Activated naive CD4-positive, alpha-beta T cell treated with anti-CD3 and anti-CD28 coated beads, Interleukin-2, amount 50 U/mL, for 72 hours (primary cell): ENCODE measurements at regions not wholly inside any gene's neighbourhood (a gene's known extent, or its start where the extent isn't known, plus 50 kb on each side); places are given as distances from the start of the nearest gene placed in this dataset.

ENCODE experiments used
- ATAC-seq, 2 donors: fragments of 150-1000 bp; cut with Tn5 transposase; 2 replicates each; pipeline ENCODE4 v1.10.0; 2021; ENCODE audit warnings: mild to moderate bottlenecking in 2 of 2, moderate library complexity in 2 of 2
- DNase-seq, 2 donors: peaks; one replicate each; pipeline ENCODE4 v3.0.0; 2021 to 2022; ENCODE audit warnings: low spot score in 2 of 2
- H3K27ac Mint-ChIP-seq, 2 donors: one replicate each; pipeline ENCODE4 v1.8.0; 2022; ENCODE audit warnings: mild to moderate bottlenecking in 2 of 2, mixed read lengths in 2 of 2
- H3K36me3 Mint-ChIP-seq, 2 donors: one replicate each; pipeline ENCODE4 v1.8.0; 2022; ENCODE audit warnings: mixed read lengths in 2 of 2
- H3K9me3 Mint-ChIP-seq, 2 donors: one replicate each; pipeline ENCODE4 v1.8.0; 2022; ENCODE audit warnings: mixed read lengths in 2 of 2

GRCh38 chr3:162183440-162183839, 686.8 kb downstream of the OTOL1 start:
- ATAC-seq (no peak), DNase-seq (no peak)
- Mint-ChIP-seq H3K9me3 (peaks cover 8 to 14% of the 10 kb centered on the region in 2 donors), H3K36me3 (no peaks in the 10 kb centered on the region), H3K27ac (no peak overlapping the region)

GRCh38 chr3:162192340-162193029, 695.9 kb downstream of the OTOL1 start:
- no peak for ATAC-seq
- Mint-ChIP-seq H3K9me3 (peaks cover 15 to 17% of the 10 kb centered on the region in 2 donors), H3K36me3 (peaks cover 0 to 5% of the 10 kb centered on the region in 2 donors)

GRCh38 chr3:162193148-162194095, 696.8 kb downstream of the OTOL1 start:
- Mint-ChIP-seq H3K36me3 (peaks cover 0 to 5% of the 10 kb centered on the region in 2 donors), H3K27ac (no peak overlapping the region), H3K9me3 (peaks cover 15 to 23% of the 10 kb centered on the region in 2 donors)
- no peak for DNase-seq
- no peak for ATAC-seq

More at GRCh38 chr3:162192340-162193029, 695.9 kb downstream of the OTOL1 start:
- no peak overlapping the region for H3K27ac Mint-ChIP-seq
- DNase-seq = no peak

- Mint-ChIP-seq H3K27ac (no peak overlapping the region), H3K9me3 (peaks cover 14 to 15% of the 10 kb centered on the region in 2 donors), H3K36me3 (no peaks in the 10 kb centered on the region)
- no peak for DNase-seq
- no peak for ATAC-seq
Observed at GRCh38 chr3:162195147-162195546, 698.5 kb downstream of the OTOL1 start.

- ATAC-seq = no peak
Observed at GRCh38 chr3:162196964-162197363, 700.4 kb downstream of the OTOL1 start.

GRCh38 chr3:162200836-162201235, 704.2 kb downstream of the OTOL1 start:
- ATAC-seq = no peak

More at GRCh38 chr3:162196964-162197363, 700.4 kb downstream of the OTOL1 start:
- Mint-ChIP-seq H3K27ac (no peak overlapping the region), H3K9me3 (peaks cover 7 to 18% of the 10 kb centered on the region in 2 donors), H3K36me3 (no peaks in the 10 kb centered on the region)
- DNase-seq = no peak

GRCh38 chr3:162206648-162207047, 710.0 kb downstream of the OTOL1 start:
- ATAC-seq (no peak), DNase-seq (no peak)
- H3K27ac Mint-ChIP-seq = no peak overlapping the region
- no peaks in the 10 kb centered on the region for H3K36me3 Mint-ChIP-seq
- no peaks in the 10 kb centered on the region for H3K9me3 Mint-ChIP-seq

More at GRCh38 chr3:162200836-162201235, 704.2 kb downstream of the OTOL1 start:
- no peak overlapping the region for H3K27ac Mint-ChIP-seq
- peaks cover 0 to 12% of the 10 kb centered on the region in 2 donors for H3K9me3 Mint-ChIP-seq
- H3K36me3 Mint-ChIP-seq = no peaks in the 10 kb centered on the region
- no peak for DNase-seq

- ATAC-seq (no peak), DNase-seq (no peak)
- Mint-ChIP-seq H3K27ac (no peak overlapping the region), H3K36me3 (no peaks in the 10 kb centered on the region), H3K9me3 (peaks cover 0 to under 1% of the 10 kb centered on the region in 2 donors)
Observed at GRCh38 chr3:162211470-162211869, 714.9 kb downstream of the OTOL1 start.

- no peak for DNase-seq
- no peak for ATAC-seq
- Mint-ChIP-seq H3K9me3 (peaks cover 0 to 4% of the 10 kb centered on the region in 2 donors), H3K36me3 (no peaks in the 10 kb centered on the region), H3K27ac (no peak overlapping the region)
Observed at GRCh38 chr3:162213196-162213595, 716.6 kb downstream of the OTOL1 start.

GRCh38 chr3:162213956-162214355, 717.3 kb downstream of the OTOL1 start:
- Mint-ChIP-seq H3K27ac (no peak overlapping the region), H3K36me3 (no peaks in the 10 kb centered on the region), H3K9me3 (peaks cover 0 to 4% of the 10 kb centered on the region in 2 donors)
- DNase-seq = no peak
- no peak for ATAC-seq

GRCh38 chr3:162217647-162218046, 721.0 kb downstream of the OTOL1 start:
- ATAC-seq (no peak), DNase-seq (no peak)
- Mint-ChIP-seq H3K36me3 (no peaks in the 10 kb centered on the region), H3K9me3 (peaks cover 4 to 5% of the 10 kb centered on the region in 2 donors), H3K27ac (no peak overlapping the region)

GRCh38 chr3:162218479-162218878, 721.9 kb downstream of the OTOL1 start:
- no peaks in the 10 kb centered on the region for H3K36me3 Mint-ChIP-seq
- no peak for DNase-seq
- ATAC-seq = no peak
- H3K27ac Mint-ChIP-seq = no peak overlapping the region
- H3K9me3 Mint-ChIP-seq = peaks cover 4 to 5% of the 10 kb centered on the region in 2 donors

- ATAC-seq (no peak), DNase-seq (no peak)
- Mint-ChIP-seq H3K36me3 (no peaks in the 10 kb centered on the region), H3K9me3 (peaks cover 0 to 4% of the 10 kb centered on the region in 2 donors), H3K27ac (no peak overlapping the region)
Observed at GRCh38 chr3:162224746-162225145, 728.1 kb downstream of the OTOL1 start.

- ATAC-seq (no peak), DNase-seq (no peak)
- Mint-ChIP-seq H3K9me3 (peaks cover 0 to 4% of the 10 kb centered on the region in 2 donors), H3K36me3 (no peaks in the 10 kb centered on the region), H3K27ac (no peak overlapping the region)
Observed at GRCh38 chr3:162236949-162237348, 740.3 kb downstream of the OTOL1 start.

GRCh38 chr3:162250782-162251181, 754.2 kb downstream of the OTOL1 start:
- DNase-seq (no peak), ATAC-seq (no peak)

GRCh38 chr3:162262129-162262528, 765.5 kb downstream of the OTOL1 start:
- Mint-ChIP-seq H3K9me3 (peaks cover 11 to 12% of the 10 kb centered on the region in 2 donors), H3K36me3 (no peaks in the 10 kb centered on the region), H3K27ac (no peak overlapping the region)
- no peak for ATAC-seq
- no peak for DNase-seq

More at GRCh38 chr3:162250782-162251181, 754.2 kb downstream of the OTOL1 start:
- Mint-ChIP-seq H3K27ac (no peak overlapping the region), H3K9me3 (peaks cover 14 to 23% of the 10 kb centered on the region in 2 donors), H3K36me3 (no peaks in the 10 kb centered on the region)

GRCh38 chr3:162263596-162263995, 767.0 kb downstream of the OTOL1 start:
- peaks cover 9% of the 10 kb centered on the region in 2 donors for H3K9me3 Mint-ChIP-seq
- ATAC-seq = no peak
- DNase-seq = no peak

More at GRCh38 chr3:162263596-162263995, 767.0 kb downstream of the OTOL1 start:
- no peaks in the 10 kb centered on the region for H3K36me3 Mint-ChIP-seq
- no peak overlapping the region for H3K27ac Mint-ChIP-seq
